ENCODE measurements at regions not wholly inside any gene's neighbourhood (a gene's known extent, or its start where the extent isn't known, plus 50 kb on each side); places are given as distances from the start of the nearest gene placed in this dataset.
A peak's percentile ranks its signal among the peaks of the same experiment; 100 is the strongest.

DNA sequence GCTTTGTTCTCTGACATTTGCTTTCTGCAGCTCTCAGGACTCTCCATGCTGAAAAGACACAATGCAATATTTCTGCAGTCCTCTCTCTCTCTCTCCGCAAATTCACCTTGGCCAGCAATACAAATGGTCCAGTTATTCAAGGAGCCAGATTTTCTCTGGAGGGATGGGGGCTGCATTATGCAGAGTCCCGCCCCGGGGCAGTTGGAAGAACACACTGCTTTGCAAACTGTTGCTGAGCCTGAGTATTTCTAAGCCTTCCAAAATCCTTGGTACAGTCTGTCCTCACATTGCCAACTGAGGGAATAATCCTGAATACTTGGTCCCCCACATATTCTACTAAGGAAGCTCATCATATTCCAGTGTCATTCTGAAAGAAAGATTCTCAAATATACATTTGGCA is 94.3 kb upstream of the ZC3H12C start:
- TF ChIP-seq CTCF (IDR thresholded peaks at IDR 0.05; ENCODE audit: low read depth, low read length, missing control alignments), result no peak
- no peak for DNase-seq (ENCODE audit: low read depth)
- H3K4me3 ChIP-seq (ENCODE audit: low read depth, low read length), result no peak overlapping the region

DNA sequence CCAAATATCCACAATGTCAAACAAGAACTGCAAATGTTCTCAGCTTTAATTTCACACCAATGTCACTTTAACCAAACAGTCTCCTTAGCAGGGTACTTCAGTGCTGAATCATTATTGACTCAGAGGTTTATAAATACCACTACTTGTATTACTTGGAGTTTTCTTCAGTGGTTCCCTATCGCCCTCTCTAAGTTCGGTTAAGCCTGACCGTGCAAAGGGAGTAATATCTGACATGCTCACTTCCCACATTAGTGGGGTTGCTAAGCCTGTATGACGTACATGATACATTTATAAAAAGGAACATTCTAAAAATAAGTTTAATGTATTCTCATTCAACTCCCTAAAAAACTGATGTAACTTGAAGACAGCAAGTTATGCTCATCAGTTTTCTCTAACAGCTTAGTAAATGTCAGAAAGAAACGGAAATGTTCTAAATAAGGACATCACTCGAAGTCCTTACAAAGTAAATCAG is 93.1 kb upstream of the ZC3H12C start:
- H3K4me3 ChIP-seq (ENCODE audit: low read depth, low read length), result no peak overlapping the region
- no peak for TF ChIP-seq CTCF (IDR thresholded peaks at IDR 0.05; ENCODE audit: low read depth, low read length, missing control alignments)
- DNase-seq (ENCODE audit: low read depth), result peak; percentile 80

- no peak for DNase-seq (ENCODE audit: low read depth)
- H3K4me3 ChIP-seq (ENCODE audit: low read depth, low read length), result no peak overlapping the region
- no peak for TF ChIP-seq CTCF (IDR thresholded peaks at IDR 0.05; ENCODE audit: low read depth, low read length, missing control alignments)
These were observed 92.3 kb upstream of the ZC3H12C start for GRCh38 chr11:110000850-110001249.

DNA sequence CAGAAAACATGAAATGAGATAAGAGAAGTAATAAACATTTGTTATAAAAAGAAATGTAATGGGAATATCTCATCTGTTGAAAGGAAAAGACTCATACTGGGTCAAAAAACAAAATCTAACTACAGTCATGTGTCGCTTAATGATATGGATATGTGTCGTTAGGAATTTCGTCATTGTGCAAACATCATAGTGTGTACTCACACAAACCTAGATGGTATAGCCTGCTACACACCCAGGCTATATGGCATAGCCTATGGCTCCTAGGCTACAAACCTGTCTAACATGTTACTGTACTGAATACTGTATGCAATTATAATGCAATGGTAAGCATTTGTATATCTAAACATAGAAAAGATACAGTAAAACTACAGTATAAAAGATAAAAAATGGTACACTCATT is 89.8 kb upstream of the ZC3H12C start:
- no peak overlapping the region for H3K4me3 ChIP-seq (ENCODE audit: low read depth, low read length)
- no peak for DNase-seq (ENCODE audit: low read depth)
- no peak for TF ChIP-seq CTCF (IDR thresholded peaks at IDR 0.05; ENCODE audit: low read depth, low read length, missing control alignments)

DNA sequence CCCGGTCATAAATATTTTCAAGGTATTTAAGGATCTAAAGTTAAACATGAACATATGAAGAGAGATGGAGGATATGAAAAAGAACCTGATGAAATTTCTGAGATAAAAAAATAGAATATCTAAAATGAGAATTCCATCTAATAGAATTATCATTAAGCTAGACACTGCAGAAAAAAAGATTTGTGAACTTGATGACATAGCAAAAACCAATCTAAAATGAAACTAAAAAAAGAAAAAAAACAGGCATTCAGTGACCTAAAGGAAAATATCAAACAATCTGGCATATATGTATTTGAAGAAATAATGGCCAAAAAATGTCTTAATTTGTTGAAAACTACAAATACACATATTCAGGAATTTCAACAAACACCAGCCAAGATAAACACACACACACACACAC is 81.6 kb upstream of the ZC3H12C start:
- DNase-seq (ENCODE audit: low read depth), result no peak
- H3K4me3 ChIP-seq (ENCODE audit: low read depth, low read length), result no peak overlapping the region
- no peak for TF ChIP-seq CTCF (IDR thresholded peaks at IDR 0.05; ENCODE audit: low read depth, low read length, missing control alignments)

GRCh38 chr11:110015695-110016094 is 77.5 kb upstream of the ZC3H12C start:
- H3K4me3 ChIP-seq (ENCODE audit: low read depth, low read length), result no peak overlapping the region
- no peak for DNase-seq (ENCODE audit: low read depth)
- no peak for TF ChIP-seq CTCF (IDR thresholded peaks at IDR 0.05; ENCODE audit: low read depth, low read length, missing control alignments)

DNA sequence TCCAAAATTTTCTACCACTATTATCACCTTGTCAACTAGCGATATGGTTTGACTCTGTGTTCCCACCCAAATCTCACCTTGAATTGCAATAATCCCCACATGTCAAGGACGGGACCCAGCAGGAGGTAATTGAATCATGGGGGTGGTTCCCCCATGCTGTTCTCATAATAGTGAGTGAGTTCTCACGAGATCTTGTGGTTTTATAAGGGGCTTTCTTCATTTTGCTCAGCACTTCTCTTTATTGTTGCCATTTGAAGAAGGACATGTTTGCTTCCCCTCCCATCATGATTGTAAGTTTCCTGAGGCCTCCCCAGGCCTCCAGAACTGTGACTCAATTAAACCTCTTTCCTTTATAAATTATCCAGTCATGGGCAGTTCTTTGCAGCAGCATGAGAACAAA is 73.5 kb upstream of the ZC3H12C start:
- H3K4me3 ChIP-seq (ENCODE audit: low read depth, low read length), result no peak overlapping the region
- TF ChIP-seq CTCF (IDR thresholded peaks at IDR 0.05; ENCODE audit: low read depth, low read length, missing control alignments), result no peak
- DNase-seq (ENCODE audit: low read depth), result no peak

All from GM12864 (cell line).